Neutrophil (primary cell): ENCODE measurements at regions not wholly inside any gene's neighbourhood (a gene's known extent, or its start where the extent isn't known, plus 50 kb on each side); places are given as distances from the start of the nearest gene placed in this dataset.

Source experiments
- H3K27ac ChIP-seq: fragments of 200-600 bp; sonication (generic); 2 replicates; pipeline ENCODE4 v1.5.1; 2016; ENCODE audit warnings: mild to moderate bottlenecking, moderate library complexity
- H3K27me3 ChIP-seq: fragments of 200-600 bp; sonication (generic); 2 replicates; pipeline ENCODE4 v1.6.0; 2016; ENCODE audit warnings: mild to moderate bottlenecking
- H3K36me3 ChIP-seq: fragments of 200-600 bp; sonication (generic); 2 replicates; pipeline ENCODE4 v1.5.1; 2017
- H3K4me1 ChIP-seq, 2 experiments: fragments of 200-600 bp in 1 of 2; sonication (generic) in 1 of 2; 1 replicate in 1 of 2; 2 replicates in 1 of 2; pipeline versions ENCODE4 v1.5.1 to v1.6.1; 2013 to 2016; ENCODE audit warnings: low read depth in 1 of 2, low read length in 1 of 2, mild to moderate bottlenecking in 1 of 2, moderate library complexity in 1 of 2; ENCODE audit not compliant: control insufficient read depth in 1 of 2, insufficient read depth in 1 of 2
- H3K4me3 ChIP-seq, 2 experiments: fragments of 200-600 bp in 1 of 2; sonication (generic) in 1 of 2; 1 replicate in 1 of 2; 2 replicates in 1 of 2; pipeline ENCODE4 v1.5.1; 2013 to 2016; ENCODE audit warnings: low read depth in 1 of 2, low read length in 1 of 2, mild to moderate bottlenecking in 1 of 2, moderate library complexity in 1 of 2
- H3K9me3 ChIP-seq: fragments of 200-600 bp; sonication (generic); 2 replicates; pipeline ENCODE4 v1.5.1; 2016
- TF ChIP-seq, protein P1 (sequence below): fragments of 200-600 bp; sonication (generic); IDR thresholded peaks from 2 replicates; pipeline ENCODE4 v1.5.1; 2016; ENCODE audit warnings: antibody characterized with exemption

DNA sequence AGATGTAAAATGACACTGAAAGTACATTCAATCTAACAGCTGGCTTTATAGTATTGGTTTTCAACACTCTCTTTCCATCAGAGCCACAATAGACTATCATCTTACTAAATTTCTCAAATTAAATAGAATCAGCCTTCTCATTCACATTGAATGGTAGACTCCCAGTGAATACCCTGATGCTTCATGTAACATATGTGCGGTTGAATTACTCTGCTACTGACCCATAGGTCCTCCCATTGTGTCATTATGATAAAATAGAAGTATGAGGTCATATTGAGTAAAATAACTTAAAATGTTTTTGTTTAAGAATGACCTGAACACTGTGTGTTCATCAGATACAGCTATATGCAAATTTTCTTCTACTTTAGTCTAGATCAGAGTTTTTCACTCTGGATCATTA is 75.9 kb upstream of the ADAMTSL1 start:
- TF ChIP-seq, protein P1, sequence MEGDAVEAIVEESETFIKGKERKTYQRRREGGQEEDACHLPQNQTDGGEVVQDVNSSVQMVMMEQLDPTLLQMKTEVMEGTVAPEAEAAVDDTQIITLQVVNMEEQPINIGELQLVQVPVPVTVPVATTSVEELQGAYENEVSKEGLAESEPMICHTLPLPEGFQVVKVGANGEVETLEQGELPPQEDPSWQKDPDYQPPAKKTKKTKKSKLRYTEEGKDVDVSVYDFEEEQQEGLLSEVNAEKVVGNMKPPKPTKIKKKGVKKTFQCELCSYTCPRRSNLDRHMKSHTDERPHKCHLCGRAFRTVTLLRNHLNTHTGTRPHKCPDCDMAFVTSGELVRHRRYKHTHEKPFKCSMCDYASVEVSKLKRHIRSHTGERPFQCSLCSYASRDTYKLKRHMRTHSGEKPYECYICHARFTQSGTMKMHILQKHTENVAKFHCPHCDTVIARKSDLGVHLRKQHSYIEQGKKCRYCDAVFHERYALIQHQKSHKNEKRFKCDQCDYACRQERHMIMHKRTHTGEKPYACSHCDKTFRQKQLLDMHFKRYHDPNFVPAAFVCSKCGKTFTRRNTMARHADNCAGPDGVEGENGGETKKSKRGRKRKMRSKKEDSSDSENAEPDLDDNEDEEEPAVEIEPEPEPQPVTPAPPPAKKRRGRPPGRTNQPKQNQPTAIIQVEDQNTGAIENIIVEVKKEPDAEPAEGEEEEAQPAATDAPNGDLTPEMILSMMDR = no peak
- Histone ChIP-seq H3K27me3 (no peaks in the 10 kb centered on the region), H3K9me3 (no peaks in the 10 kb centered on the region), H3K36me3 (no peaks in the 10 kb centered on the region), H3K4me3 (no peak overlapping the region), H3K4me1 (no peaks in the 10 kb centered on the region), H3K27ac (no peak overlapping the region)

DNA sequence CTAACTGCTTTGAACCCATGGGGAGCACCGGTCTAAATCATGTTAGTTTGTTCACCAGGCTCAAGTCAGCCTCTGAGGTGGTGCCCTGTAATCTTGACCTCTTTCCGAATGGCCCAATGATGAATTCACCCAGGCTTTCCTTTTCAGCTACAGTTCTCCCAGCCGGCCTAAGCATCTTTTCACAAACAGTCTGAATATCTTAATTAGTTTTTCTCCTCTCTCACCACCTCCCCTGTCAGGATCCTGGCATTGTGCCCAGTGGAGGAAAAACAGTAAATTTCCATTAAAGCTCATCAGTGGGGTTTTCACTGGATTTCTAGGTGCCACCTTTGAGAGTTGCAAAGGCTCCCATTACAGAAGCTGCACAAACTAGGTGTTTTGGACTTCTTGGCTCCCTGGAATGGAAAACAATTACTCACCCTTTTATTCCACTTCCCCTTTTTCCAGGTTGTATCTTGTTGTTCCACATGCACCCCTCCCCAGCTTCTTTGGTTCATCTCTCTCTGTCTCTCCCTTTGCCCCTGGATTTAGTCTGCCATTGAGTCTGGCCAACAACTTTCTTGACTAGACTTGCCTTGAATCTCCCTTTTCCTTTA is 69.4 kb upstream of the ADAMTSL1 start:
- Histone ChIP-seq H3K9me3 (no peaks in the 10 kb centered on the region), H3K36me3 (no peaks in the 10 kb centered on the region), H3K4me3 (no peak overlapping the region), H3K4me1 (no peaks in the 10 kb centered on the region), H3K27me3 (no peaks in the 10 kb centered on the region), H3K27ac (no peak overlapping the region)
- TF ChIP-seq, protein P1 = no peak

DNA sequence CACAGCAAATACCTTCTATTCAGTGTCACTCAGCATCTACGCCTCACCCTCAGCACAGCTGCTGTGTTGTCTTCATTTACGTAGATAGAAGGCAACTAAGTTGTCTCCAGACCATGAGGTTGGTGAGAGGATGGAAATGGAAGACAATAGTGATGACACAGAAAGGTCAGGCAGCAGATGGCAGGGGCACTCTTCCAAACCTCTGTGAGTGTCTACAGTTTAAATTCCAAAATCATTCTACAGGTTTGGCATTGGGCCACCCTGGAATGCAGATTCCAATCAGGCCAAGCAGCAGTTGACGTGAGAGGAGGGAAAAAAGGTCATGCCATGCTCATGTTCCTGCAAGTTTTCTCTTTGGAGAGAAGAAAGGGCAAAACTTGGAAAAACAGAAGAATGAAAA is 68.7 kb upstream of the ADAMTSL1 start:
- Histone ChIP-seq H3K4me1 (no peaks in the 10 kb centered on the region), H3K36me3 (no peaks in the 10 kb centered on the region), H3K27me3 (no peaks in the 10 kb centered on the region), H3K4me3 (no peak overlapping the region), H3K27ac (no peak overlapping the region), H3K9me3 (no peaks in the 10 kb centered on the region)
- TF ChIP-seq, protein P1 = no peak

DNA sequence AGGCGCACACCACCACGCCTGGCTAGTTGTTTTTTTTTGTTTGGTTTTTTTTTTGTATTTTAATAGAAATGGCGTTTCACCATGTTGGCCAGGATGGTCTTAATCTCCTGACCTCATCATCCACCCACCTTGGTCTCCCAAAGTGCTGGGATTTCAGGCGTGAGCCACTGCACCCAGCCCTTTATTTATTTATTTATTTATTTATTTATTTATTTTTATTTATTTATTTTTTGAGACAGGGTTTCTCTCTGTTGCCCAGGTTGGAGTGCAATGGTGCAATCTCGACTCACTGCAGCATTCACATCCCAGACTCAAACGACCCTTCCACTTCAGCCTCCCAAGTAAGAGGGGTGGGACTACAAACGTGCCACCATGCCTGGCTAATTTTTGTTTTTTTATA is 63.0 kb upstream of the ADAMTSL1 start:
- H3K4me1 ChIP-seq = no peaks in the 10 kb centered on the region
- H3K27me3 ChIP-seq = no peaks in the 10 kb centered on the region
- H3K4me3 ChIP-seq = no peak overlapping the region
- H3K36me3 ChIP-seq = no peaks in the 10 kb centered on the region
- TF ChIP-seq, protein P1 = no peak
- no peak overlapping the region for H3K27ac ChIP-seq
- H3K9me3 ChIP-seq = no peaks in the 10 kb centered on the region

DNA sequence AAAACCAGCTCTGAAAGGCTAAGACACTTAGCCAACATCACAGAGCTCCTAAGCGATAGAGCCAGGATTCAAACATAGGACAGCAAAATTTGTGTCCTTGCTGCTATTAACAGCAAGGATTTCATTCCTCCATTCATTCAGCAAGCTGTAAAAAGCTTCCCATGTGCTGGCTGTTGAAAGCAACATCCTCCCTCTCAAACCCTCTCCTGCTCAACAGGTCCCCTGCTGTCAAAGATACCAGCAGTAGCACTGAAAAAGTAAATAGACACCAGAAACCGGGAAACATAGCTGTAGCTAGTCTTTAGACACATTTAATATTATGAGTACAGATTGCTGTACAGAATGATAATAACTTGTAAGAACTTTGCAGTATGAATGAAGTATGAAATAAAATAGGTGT is 52.6 kb upstream of the ADAMTSL1 start:
- TF ChIP-seq, protein P1 = no peak
- no peaks in the 10 kb centered on the region for H3K36me3 ChIP-seq
- H3K27me3 ChIP-seq = no peaks in the 10 kb centered on the region
- no peaks in the 10 kb centered on the region for H3K4me1 ChIP-seq
- H3K4me3 ChIP-seq = no peak overlapping the region
- no peak overlapping the region for H3K27ac ChIP-seq
- H3K9me3 ChIP-seq = no peaks in the 10 kb centered on the region
